ENCODE measurements at regions not wholly inside any gene's neighbourhood (a gene's known extent, or its start where the extent isn't known, plus 50 kb on each side); places are given as distances from the start of the nearest gene placed in this dataset.

GRCh38 chr4:148828291-148828690, 386.1 kb upstream of the NR3C2 start:
- no peak for DNase-seq
- TF ChIP-seq CTCF (IDR thresholded peaks at IDR 0.05), result no peak
- H3K9me3 Mint-ChIP-seq, result peaks cover 16% of the 10 kb centered on the region

GRCh38 chr4:148827781-148828180, 385.6 kb upstream of the NR3C2 start:
- Mint-ChIP-seq H3K9me3 (peaks cover 19% of the 10 kb centered on the region), H3K27ac (no peak overlapping the region), H3K4me1 (ENCODE audit: low read depth) (no peaks in the 10 kb centered on the region), H3K36me3 (ENCODE audit: low read depth) (no peaks in the 10 kb centered on the region), H3K4me3 (no peak overlapping the region), H3K27me3 (ENCODE audit: insufficient read depth) (no peaks in the 10 kb centered on the region)
- DNase-seq, result no peak
- no peak for TF ChIP-seq CTCF (IDR thresholded peaks at IDR 0.05)

More at GRCh38 chr4:148828291-148828690, 386.1 kb upstream of the NR3C2 start:
- H3K27ac Mint-ChIP-seq, result no peak overlapping the region
- no peaks in the 10 kb centered on the region for H3K27me3 Mint-ChIP-seq (ENCODE audit: insufficient read depth)
- no peaks in the 10 kb centered on the region for H3K4me1 Mint-ChIP-seq (ENCODE audit: low read depth)
- no peaks in the 10 kb centered on the region for H3K36me3 Mint-ChIP-seq (ENCODE audit: low read depth)
- H3K4me3 Mint-ChIP-seq, result no peak overlapping the region

GRCh38 chr4:148823419-148823769, 381.2 kb upstream of the NR3C2 start:
- Mint-ChIP-seq H3K9me3 (peaks cover 11% of the 10 kb centered on the region), H3K4me1 (ENCODE audit: low read depth) (no peaks in the 10 kb centered on the region), H3K27ac (no peak overlapping the region), H3K27me3 (ENCODE audit: insufficient read depth) (no peaks in the 10 kb centered on the region), H3K4me3 (no peak overlapping the region), H3K36me3 (ENCODE audit: low read depth) (no peaks in the 10 kb centered on the region)
- TF ChIP-seq CTCF (IDR thresholded peaks at IDR 0.05), result no peak
- DNase-seq, result no peak

- H3K27ac Mint-ChIP-seq, result no peak overlapping the region
- no peak overlapping the region for H3K4me3 Mint-ChIP-seq
- H3K9me3 Mint-ChIP-seq, result peaks cover 11% of the 10 kb centered on the region
- no peak for TF ChIP-seq CTCF (IDR thresholded peaks at IDR 0.05)
- no peaks in the 10 kb centered on the region for H3K36me3 Mint-ChIP-seq (ENCODE audit: low read depth)
- DNase-seq, result no peak
- H3K27me3 Mint-ChIP-seq (ENCODE audit: insufficient read depth), result no peaks in the 10 kb centered on the region
- H3K4me1 Mint-ChIP-seq (ENCODE audit: low read depth), result no peaks in the 10 kb centered on the region
Observed at GRCh38 chr4:148822572-148823418, 380.6 kb upstream of the NR3C2 start.

- TF ChIP-seq CTCF (IDR thresholded peaks at IDR 0.05), result no peak
- Mint-ChIP-seq H3K36me3 (ENCODE audit: low read depth) (no peaks in the 10 kb centered on the region), H3K27me3 (ENCODE audit: insufficient read depth) (no peaks in the 10 kb centered on the region), H3K27ac (no peak overlapping the region), H3K4me1 (ENCODE audit: low read depth) (no peaks in the 10 kb centered on the region), H3K4me3 (no peak overlapping the region), H3K9me3 (peaks cover 36% of the 10 kb centered on the region)
- DNase-seq, result no peak
Observed at GRCh38 chr4:148814030-148814429, 371.8 kb upstream of the NR3C2 start.
